ENCODE measurements at regions not wholly inside any gene's neighbourhood (a gene's known extent, or its start where the extent isn't known, plus 50 kb on each side); places are given as distances from the start of the nearest gene placed in this dataset.

GRCh38 chr20:60959971-60960370 is 292.1 kb upstream of the CDH4 start:
- DNase-seq (ENCODE audit: low spot score): no peak

- DNase-seq (ENCODE audit: low spot score): no peak
Measured at GRCh38 chr20:60960500-60960899, 291.6 kb upstream of the CDH4 start.

DNA sequence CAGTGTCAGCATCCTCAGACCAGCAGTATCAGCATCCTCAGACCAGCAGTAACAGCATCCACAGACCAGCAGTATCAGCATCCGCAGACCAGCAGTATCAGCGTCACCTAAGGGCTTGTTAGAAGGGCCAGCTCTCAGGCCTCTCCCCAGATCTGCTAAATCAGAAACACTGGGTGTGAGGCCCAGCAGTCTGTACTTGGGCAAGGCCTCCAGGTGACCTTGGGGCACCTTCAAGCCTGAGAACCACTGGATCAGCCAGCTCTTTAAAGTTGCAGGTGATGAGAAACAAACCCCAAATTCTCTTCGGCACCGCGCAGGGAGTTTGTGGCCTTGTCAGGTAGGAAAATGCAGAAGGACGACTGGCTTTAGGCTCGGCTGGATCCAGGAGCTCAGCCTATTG is 290.5 kb upstream of the CDH4 start:
- no peak for DNase-seq (ENCODE audit: low spot score)

- DNase-seq (ENCODE audit: low spot score): no peak
Measured at GRCh38 chr20:60962367-60963045, 289.6 kb upstream of the CDH4 start.

DNA sequence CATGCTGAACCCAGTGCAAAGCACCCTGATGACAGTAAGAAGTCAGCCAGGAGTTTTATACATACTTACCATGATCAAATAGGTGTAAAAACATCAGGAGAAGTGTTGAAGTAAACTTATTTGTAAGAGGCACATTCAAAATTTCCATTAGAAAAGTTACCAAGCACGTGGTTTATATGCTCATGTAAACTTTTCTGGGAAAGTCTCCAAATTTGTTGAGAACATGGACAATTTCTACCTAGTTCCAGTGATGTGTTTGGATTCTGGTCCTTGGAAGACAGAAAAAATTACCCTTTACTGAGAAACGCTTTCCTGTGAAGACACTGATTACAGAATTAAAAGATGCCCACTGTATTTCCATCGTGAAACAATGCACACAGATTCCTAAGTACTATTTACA is 288.9 kb upstream of the CDH4 start:
- no peak for DNase-seq (ENCODE audit: low spot score)

- no peak for DNase-seq (ENCODE audit: low spot score)
Measured at GRCh38 chr20:60964911-60965310, 287.1 kb upstream of the CDH4 start.

GRCh38 chr20:60966031-60966430 is 286.0 kb upstream of the CDH4 start:
- DNase-seq (ENCODE audit: low spot score): no peak

- no peak for DNase-seq (ENCODE audit: low spot score)
Measured at GRCh38 chr20:60966766-60967165, 285.3 kb upstream of the CDH4 start.

- DNase-seq (ENCODE audit: low spot score): no peak
Measured at GRCh38 chr20:60967431-60968316, 284.4 kb upstream of the CDH4 start.

GRCh38 chr20:60968853-60969720 is 283.0 kb upstream of the CDH4 start:
- DNase-seq (ENCODE audit: low spot score): no peak

GRCh38 chr20:60970601-60971000 is 281.5 kb upstream of the CDH4 start:
- no peak for DNase-seq (ENCODE audit: low spot score)

- no peak for DNase-seq (ENCODE audit: low spot score)
Measured at GRCh38 chr20:60974022-60974421, 278.0 kb upstream of the CDH4 start.

DNA sequence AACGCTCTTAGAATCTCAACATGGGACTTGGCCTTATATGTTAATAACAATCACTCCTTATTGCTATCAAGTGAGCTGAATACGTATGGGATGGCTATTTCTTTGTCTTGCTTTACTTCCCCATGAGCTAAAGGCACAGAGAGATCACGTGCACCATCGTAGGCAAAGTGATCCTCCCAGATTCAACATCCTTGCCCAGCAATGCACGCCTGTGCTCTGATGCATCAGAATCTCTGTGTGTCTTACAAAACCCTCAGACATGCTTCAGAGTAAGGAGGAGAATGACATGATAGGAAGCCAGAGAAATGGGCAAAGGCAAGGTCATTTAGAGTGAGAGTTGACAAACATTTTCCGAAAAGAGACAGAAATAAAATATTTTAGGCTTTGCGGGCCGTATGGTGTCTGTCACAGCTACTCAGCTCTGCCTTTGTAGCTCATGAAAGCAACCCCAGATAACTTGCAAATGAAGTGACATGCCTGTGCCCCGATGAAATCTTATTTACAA is 277.6 kb upstream of the CDH4 start:
- no peak for DNase-seq (ENCODE audit: low spot score)

DNA sequence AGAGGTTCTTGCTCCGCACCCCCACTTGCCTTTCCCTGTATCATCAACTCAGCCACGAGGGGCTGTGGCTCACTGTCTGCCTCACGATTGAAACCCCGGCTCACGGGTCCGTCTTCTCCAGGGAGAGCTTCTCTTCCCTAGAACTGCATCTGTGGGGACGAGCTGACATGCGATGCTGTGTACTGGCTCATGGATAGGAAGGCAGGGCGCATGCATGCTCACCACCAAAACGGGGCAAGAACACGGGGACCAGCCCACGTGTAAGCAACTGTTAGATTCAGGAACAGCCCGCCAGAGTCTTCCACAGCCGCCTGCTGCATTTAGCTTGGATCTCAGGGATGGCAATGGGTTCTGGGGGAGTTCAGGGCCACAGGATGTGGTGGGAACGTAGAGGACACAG is 275.9 kb upstream of the CDH4 start:
- no peak for DNase-seq (ENCODE audit: low spot score)

GRCh38 chr20:60976913-60977312 is 275.1 kb upstream of the CDH4 start:
- DNase-seq (ENCODE audit: low spot score): no peak

GRCh38 chr20:60977901-60978300 is 274.2 kb upstream of the CDH4 start:
- DNase-seq (ENCODE audit: low spot score): no peak

GRCh38 chr20:60984666-60985065 is 267.4 kb upstream of the CDH4 start:
- no peak for DNase-seq (ENCODE audit: low spot score)

DNA sequence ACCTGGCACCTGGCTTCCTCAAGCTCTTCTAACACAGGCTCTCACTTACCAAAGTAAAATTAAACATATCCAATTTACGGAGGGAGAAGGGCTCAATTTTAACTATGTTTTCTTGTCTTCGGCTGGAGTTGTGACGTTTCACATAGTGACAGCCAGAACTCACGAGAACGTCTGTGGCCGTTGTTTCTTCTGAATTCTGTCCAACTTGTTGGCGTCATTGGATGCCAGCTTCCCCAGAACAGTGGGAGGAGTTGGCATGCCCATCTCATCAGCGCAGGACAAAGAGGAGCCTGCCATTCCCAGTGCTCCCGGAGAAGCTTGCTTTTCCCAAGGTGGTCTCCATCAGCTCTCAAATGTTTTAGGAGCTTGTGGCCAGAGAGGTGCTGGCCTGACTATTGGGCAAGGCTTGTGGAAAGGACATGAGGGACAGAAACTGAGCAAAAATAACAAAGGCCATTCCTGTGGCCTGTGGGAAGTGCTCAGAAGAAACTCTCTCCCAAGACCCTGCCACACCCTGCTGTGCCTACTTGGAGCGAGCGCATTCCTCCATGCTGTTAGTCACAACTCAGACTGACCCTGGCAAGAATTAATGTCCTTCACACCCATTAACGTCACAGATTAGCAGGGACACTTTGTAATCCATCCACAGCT is 265.4 kb upstream of the CDH4 start:
- no peak for DNase-seq (ENCODE audit: low spot score)

GRCh38 chr20:60990061-60990460 is 262.0 kb upstream of the CDH4 start:
- no peak for DNase-seq (ENCODE audit: low spot score)

GRCh38 chr20:60990643-60991042 is 261.4 kb upstream of the CDH4 start:
- DNase-seq (ENCODE audit: low spot score): no peak

DNA sequence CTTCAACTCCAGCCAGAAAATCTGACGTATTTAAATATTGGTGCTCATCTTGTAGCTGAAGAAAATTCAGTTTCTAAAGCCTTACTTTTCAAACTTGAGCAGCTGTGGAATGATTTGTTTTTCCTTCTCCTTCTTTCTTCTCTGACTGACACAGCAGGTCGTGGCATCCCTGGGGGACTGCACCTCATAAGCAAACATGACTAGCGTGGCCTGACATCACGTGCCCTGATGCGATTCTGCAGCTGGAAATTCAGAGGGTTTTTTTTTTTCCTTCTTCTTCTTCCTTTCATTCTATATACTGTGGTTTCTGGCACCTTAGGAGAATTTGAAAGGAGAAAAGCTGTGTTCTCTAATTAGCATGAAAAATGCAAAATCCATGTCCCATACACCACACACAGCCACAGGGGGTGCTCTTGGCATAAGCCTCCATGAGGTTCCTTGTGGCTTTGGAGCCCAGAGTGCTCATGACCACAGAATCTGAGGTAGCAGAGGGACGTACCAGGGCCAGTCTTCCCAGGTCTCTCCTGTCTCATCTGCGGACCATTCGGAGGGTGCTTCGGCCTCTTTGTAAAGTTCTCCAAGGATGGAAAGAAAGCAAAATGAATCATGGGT is 258.5 kb upstream of the CDH4 start:
- no peak for DNase-seq (ENCODE audit: low spot score)
